ENCODE measurements at regions not wholly inside any gene's neighbourhood (a gene's known extent, or its start where the extent isn't known, plus 50 kb on each side); places are given as distances from the start of the nearest gene placed in this dataset.
"Not testable (repeated sequence)": the region's sequence is repeated elsewhere in the genome, so short reads cannot be mapped to it uniquely, and the experiment has no call there.

DNA sequence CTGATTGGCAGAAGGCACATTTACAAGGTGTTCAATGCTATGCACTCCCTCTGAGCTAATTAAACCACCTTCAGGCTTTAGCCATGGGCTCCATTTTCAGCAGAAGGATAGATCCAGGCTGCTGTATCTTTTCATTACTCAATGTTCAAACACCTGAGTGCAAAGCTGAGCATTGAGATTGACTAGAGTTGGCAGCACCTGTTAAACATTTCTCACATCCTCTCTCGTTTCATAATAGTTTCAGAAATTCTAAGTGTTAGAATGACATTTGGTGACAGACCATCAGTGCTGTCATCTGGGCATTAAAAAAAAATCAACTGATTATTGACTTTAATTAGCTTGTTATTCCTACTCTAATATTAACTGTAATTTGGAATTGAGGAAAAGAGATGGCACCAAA lies 187.1 kb upstream of the SEMA3E start:
- no peak for DNase-seq (ENCODE audit: extremely low read depth, low read depth)
- TF ChIP-seq CTCF (IDR thresholded peaks at IDR 0.05; ENCODE audit: low read depth, low read length): no peak

DNA sequence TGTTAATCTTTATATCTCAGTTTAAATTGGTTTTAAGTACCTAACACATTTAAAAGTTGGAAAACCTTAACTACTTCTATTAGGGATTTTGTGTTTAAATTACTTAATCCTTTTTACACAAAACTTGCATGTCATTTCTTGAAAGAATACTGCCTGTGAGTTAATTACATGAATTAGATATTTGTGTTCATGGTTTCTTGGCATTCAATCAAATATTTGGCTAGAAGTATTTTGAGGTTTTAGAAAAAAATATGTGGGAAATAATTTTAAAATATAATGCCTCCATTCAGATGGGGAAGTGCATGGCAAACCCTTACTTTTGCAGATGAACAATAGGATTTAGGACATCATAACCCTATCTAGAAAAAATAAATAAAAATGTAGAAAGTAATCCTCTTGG lies 186.5 kb upstream of the SEMA3E start:
- TF ChIP-seq CTCF (IDR thresholded peaks at IDR 0.05; ENCODE audit: low read depth, low read length): no peak

GRCh38 chr7:83833721-83834120 lies 184.8 kb upstream of the SEMA3E start:
- not testable (repeated sequence) for DNase-seq (ENCODE audit: extremely low read depth, low read depth)

More for the DNA sequence above, 186.5 kb upstream of the SEMA3E start:
- no peak for DNase-seq (ENCODE audit: extremely low read depth, low read depth)

GRCh38 chr7:83832009-83832408 lies 183.1 kb upstream of the SEMA3E start:
- DNase-seq (ENCODE audit: extremely low read depth, low read depth): no peak
- no peak for TF ChIP-seq CTCF (IDR thresholded peaks at IDR 0.05; ENCODE audit: low read depth, low read length)

DNA sequence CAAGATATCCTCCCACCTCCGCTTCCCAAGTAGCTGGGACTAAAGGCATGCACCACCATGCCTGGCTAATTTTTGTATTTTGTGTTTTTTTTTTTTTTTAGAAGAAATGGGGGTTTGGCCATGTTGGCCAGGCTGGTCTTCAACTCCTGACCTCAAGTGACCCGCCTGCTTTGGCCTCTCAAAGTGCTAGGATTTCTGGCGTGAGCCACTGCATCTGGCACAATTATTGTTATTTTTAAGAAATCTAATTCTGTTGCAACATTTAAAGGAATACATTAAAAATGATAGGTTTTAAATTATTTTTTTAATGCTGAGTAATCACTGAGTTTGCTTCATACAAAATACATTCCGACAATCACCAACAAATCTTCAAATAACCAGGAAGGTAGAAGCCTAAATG lies 178.1 kb upstream of the SEMA3E start:
- no peak for TF ChIP-seq CTCF (IDR thresholded peaks at IDR 0.05; ENCODE audit: low read depth, low read length)

GRCh38 chr7:83824214-83824613 lies 175.3 kb upstream of the SEMA3E start:
- DNase-seq (ENCODE audit: extremely low read depth, low read depth): no peak
- TF ChIP-seq CTCF (IDR thresholded peaks at IDR 0.05; ENCODE audit: low read depth, low read length): no peak

More for the DNA sequence above, 178.1 kb upstream of the SEMA3E start:
- DNase-seq (ENCODE audit: extremely low read depth, low read depth): no peak

DNA sequence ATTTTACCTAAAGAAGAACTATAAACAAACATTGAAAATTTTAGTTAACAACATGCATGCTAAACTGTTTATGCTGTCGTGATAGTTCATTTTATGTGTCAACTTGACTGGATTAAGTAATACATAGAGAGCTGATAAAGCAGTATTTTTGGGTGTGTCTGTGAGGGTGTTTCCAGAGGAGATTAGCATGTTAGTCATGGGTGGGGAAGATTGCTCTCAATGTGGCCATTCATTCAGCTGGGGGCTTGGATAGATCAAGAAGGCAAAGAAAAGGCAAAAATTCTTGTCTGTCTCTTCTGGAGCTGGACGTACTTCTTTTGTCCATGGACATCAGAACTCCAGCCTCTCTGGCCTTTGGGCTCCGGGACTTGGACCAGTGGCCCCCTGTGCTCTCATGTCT lies 172.9 kb upstream of the SEMA3E start:
- no peak for DNase-seq (ENCODE audit: extremely low read depth, low read depth)
- no peak for TF ChIP-seq CTCF (IDR thresholded peaks at IDR 0.05; ENCODE audit: low read depth, low read length)

DNA sequence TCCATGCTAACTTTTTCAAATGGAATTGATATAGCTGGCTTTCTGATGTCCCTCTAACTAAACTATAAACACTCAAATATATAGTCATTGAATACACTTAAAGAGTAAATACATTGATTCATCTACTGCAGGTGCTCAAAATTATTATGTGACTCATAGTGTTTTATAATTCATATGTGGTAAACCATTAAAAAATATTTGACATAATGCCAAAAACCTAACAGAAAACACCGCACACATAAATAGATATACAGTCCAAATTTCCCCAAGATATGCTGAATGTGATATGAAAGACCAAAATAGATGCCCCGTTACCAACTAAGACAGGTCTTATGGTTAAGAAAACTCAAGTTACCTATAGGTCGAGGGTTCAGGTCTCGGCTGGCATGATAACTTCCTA lies 171.7 kb upstream of the SEMA3E start:
- no peak for TF ChIP-seq CTCF (IDR thresholded peaks at IDR 0.05; ENCODE audit: low read depth, low read length)
- no peak for DNase-seq (ENCODE audit: extremely low read depth, low read depth)

Data from AG09319 (cell line).